ENCODE measurements at regions not wholly inside any gene's neighbourhood (a gene's known extent, or its start where the extent isn't known, plus 50 kb on each side); places are given as distances from the start of the nearest gene placed in this dataset.
"Not testable (repeated sequence)": the region's sequence is repeated elsewhere in the genome, so short reads cannot be mapped to it uniquely, and the experiment has no call there.

DNA sequence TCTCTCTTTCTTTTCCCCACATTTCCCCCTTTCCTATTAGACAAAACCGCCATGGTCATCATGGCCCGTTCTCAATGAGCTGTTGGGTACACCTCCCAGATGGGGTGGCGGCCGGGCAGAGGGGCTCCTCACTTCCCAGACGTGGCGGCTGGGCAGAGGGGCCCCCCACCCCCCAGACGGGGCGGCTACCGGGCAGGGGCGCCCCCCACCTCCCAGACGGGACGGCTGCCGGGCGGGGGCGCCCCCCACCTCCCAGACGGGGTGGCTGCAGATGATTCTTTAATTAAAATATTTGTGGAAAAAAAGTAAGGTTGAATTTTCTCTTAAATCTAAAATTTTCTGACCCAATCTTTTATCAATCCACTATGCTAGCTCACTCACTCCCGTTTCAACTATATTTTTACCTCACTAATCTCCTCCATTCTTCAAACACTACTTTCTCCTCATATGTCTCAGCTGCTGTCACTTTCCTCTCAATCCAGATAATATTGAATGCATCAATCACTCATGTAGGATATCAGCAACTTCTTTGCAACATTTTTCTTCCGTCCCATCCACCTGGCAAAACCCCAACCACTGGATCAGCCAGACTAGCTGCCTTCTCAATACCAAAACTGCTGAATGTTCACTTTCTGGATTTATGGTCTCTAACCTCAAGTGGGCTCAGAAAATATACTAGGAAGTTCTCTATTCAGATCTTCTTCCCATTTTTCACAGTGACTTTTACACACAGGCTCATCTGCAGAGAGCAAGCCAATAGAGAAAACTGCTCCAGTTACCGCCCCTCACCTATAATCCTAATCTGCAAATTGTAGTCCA lies 81.1 kb upstream of the TRIM24 start:
- peak; percentile 1 for DNase-seq

GRCh38 chr7:138382862-138383565 lies 77.0 kb upstream of the TRIM24 start:
- no peak for DNase-seq

GRCh38 chr7:138386821-138387220 lies 73.2 kb upstream of the TRIM24 start:
- DNase-seq = no peak

- no peak for DNase-seq
Measured at GRCh38 chr7:138387755-138388475, 72.1 kb upstream of the TRIM24 start.

DNA sequence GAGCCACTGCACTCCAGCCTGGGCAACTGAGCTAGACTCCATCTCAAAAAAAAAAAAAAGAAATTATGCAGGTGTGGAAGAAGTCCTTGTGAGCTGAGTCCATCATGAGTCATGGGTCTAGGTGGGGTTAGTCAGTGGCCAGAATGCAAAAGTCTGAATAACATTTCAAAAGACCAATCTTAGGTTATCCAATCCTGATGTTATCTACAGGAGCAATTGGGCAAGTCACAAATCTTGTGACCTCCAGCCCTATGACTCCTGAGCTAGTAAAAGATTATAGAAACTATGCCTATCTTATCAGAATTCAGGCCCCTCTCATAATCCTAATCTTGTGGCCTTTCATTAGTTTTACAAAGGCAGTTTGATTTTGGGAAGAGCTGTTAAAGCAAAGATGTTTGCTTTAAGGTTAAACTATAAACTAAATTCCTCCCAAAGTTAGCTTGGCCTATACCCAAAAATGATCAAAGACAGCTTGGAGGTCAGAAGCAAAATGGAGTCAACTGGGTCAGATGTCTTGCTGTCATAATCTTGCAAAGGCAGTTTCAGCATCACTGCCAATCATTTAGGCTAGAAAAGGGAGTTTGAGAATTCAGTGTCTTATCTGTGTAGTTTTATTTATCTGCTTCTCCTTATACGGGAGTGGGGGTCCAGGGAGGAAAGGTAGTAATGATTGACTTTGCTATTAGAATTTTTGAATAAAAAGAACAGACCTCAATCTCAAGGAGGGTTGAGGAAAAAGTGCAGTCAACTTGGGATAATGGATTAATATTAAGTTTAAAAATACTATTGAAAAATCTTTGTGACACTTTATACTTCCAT lies 71.2 kb upstream of the TRIM24 start:
- DNase-seq = no peak

DNA sequence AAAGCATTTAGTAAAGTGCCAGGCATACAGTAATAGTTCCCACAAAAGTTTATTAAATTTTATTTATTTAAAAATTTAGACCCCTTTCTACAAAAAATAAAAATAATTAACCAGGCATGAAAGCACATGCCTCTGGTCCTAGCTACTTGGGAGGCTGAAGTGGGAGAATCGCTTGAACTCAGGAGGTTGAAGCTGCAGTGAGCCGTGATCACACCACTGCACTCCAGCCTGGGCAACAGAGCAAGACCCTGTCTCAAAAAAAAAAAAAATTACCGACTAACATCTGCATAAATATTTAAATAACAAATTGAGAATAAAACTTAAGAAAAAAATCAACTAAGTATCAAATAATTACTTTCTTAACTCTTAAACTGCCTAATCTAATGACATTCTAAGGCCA lies 64.3 kb upstream of the TRIM24 start:
- no peak for DNase-seq

DNA sequence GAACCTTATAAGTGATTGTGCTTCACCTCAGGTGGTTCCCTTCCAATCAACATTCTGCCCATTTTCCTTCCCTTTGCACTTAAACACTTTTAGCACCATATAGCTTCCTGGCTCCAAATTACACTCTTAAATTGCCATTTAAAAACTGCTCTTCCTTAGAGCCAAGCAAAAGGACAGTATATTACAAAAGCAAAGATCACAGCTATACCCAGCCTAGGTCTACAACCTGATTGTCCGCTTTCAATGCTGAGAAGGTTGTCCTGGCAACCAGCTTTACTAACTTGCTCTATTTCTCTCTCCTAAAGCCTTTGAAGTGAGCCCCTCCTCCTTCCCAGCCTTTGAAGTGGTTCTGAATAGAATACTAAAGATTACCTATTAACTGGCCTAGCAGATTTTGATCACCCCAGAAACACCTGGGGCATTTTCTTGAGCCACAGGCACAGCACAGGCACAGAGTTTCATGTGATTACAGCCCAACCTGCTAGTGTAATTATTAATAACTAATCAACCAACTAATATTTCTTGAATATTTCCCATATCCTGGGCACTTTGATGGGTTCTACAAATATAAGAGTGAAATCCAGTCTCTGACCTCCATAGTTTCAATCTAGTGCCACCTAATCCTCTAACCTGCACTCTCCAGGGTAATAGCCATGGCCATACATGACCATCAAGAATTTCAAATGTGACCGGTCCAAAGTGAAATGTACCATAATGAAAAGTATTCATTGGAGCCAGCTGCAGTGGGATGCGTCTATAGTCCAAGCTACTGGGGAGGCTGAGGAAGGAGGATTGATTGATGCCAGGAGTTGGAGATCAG lies 63.6 kb upstream of the TRIM24 start:
- DNase-seq = no peak

DNA sequence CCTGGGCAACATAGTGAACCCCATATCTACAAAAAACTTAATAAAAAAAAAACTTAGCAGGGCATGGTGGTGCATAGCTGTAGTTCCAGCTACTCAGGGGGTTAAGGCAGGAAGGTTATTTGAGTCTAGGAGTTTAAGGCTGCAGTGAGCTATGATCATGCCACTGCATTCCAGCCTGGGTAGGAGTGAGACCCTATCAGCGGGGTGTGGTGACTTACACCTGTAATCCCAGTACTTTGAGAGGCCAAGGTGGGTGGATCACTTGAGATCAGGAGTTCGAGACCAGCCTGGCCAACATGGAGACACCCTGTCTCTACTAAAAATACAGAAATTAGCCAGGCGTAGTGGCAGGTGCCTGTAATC lies 63.0 kb upstream of the TRIM24 start:
- DNase-seq = not testable (repeated sequence)

DNA sequence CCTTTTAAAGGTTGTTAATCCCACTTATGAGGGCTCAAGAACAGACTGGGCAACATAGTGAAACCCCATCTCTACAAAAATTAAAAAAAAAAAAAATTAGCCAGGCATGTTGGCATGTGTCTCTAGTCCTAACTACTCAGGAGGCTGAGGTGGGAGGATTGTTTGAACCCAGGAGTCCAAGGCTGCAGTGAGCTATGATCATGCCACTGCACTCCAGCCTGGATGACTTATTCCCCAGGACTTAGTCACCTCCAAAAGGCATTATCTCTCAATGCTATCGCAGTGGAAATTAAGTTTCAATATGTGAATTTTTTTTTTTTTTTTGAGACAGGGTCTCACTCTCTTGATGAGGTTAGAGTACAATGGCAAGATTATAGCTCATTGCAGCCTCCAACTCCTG lies 61.2 kb upstream of the TRIM24 start:
- no peak for DNase-seq

DNA sequence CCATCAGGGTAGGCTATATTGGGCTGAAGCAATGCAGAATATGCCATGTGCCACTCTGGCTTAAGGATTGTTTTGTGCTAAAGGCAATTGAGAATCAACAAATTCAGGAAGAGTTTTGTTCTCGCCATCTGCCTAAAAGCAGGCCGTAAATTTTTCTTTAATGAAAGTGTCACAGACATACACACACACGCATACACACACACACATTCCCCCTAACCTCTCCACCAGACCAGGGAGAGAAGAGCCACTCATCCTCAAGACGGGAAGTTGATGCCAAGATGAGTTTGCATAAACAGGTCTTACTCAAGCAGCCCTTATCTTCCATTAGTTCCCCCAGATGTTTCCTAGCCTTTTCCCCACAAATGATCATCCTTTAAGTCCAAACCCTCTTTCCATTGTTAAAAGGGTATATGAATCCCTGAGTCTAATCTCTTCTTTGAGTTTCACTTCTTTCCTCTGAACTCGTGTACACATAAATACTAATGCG lies 59.6 kb upstream of the TRIM24 start:
- DNase-seq = peak; percentile 48

GRCh38 chr7:138402749-138403148 lies 57.3 kb upstream of the TRIM24 start:
- DNase-seq = no peak

DNA sequence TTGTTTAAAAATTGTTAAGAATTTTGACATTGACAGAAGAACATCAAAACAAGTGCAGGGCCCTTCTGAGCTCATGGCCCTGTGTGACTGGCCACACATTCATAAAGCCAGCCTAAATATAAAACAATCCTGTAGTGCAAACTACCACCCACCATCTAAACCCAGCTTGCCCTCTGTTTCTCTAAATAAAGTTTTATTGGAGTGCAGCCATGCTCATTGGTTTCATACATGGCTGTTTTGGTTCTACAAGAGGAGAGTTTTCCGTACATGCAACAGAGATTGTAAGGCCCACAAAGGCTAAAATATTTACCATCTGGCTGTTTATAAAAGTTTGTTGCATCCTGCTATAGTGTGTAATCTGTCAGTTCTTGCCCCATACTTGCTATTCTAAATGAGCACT lies 54.6 kb upstream of the TRIM24 start:
- no peak for DNase-seq

GRCh38 chr7:138407792-138408191 lies 52.3 kb upstream of the TRIM24 start:
- DNase-seq = no peak

Data from GDM1 (cell line).